DMS114 treated with DMSO at 0.1 percent for 48 hours (cell line): ENCODE measurements at regions not wholly inside any gene's neighbourhood (a gene's known extent, or its start where the extent isn't known, plus 50 kb on each side); places are given as distances from the start of the nearest gene placed in this dataset.
"Not testable (repeated sequence)": the region's sequence is repeated elsewhere in the genome, so short reads cannot be mapped to it uniquely, and the experiment has no call there.

Source experiments
- DNase-seq: peaks from one replicate; lab custom pipeline; 2025; ENCODE audit not compliant: unreplicated experiment; lab: John Stamatoyannopoulos, UW

DNA sequence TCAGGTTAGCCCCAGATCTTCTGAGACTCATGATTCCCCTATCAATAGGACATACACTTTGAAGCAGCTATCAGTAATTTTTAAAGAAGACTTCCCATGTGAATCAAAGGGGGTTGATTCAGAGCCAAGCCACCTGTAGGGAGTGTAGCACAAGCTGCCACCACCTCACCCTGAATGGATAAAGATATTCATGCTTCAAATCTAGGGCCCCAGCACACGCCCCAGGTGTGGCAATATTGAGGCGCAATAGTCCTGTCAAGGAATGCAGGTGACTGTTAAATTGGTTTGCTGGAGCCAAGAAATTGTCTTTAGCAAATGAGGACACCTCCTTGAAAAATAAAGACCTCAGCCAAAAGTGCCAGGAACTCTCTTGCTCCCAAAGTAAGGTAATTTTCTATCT lies 404.4 kb downstream of the MAFB start:
- no peak for DNase-seq

DNA sequence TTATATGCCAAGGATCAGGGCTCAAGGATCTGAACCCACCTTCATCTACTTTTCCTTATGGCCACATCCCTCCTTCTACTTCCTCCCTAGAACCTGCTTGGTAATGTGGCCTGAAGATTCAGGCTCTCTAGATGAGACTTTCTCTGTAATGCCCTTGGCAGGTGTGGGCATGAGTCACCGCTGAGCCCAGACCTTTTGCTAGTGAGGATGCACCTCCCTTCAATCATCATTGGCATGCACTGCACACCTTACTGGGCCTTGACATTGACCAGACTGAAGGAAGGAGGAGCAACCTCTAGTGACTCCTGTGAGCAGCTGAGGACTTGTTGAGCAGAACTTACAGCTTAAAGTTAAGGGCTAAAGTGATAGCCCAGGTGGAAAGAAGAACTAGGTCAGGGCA lies 405.3 kb downstream of the MAFB start:
- DNase-seq = no peak

DNA sequence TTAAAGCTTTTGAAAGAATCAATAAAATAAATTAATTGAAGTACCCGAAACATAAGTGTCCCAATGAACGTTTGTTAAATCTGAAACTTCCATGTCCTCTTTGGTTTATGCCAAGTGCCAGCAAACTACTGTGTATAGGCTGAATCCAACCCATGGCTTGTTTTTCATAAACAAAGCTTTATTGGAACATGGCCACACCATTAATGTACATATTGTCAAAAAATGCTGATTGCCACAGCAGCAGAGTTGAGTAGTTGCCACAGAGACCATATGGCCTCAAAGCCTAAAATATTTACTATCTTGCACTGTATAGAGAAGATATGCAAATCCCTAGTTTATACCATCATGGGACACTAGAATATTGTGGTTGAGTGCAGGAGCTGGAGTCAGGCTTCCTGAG lies 406.1 kb downstream of the MAFB start:
- DNase-seq = no peak

DNA sequence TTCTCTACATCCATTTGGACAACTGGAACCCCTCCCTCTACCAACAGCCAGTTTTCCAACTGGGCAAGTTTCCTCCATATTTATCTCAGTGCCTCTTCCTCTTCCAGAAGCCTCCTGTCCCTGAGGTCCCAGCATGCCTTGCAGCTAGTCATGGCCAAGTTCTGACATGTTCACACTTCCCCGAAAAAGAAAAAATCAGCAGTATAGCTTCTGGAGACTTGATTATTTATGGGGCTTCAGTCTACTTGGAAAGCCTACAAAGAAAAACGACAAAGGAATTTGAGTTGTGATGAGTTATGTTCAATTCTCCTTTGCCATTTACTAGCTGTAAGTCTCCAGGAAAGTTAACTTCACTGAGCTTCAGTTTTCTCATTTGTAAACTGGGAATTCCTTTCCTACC lies 406.5 kb downstream of the MAFB start:
- DNase-seq = no peak

DNA sequence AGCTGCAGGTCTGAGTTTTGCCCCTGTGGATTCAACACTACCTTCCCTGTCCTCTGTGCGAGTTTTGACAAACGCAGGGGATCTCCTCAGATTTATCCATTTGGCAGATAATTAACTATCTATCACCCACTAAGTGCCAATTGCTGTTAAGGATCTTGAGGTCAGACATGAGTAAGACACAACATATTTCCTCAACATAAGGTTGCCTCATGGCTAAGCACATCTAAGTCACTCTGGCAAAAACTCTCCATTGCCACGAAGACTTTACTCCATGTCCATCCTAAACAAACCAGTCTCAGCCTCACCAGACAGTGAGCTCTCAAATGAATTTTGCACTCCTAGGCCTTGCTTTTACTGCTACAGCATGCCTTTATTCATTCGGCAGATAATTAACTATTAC lies 408.4 kb downstream of the MAFB start:
- no peak for DNase-seq

DNA sequence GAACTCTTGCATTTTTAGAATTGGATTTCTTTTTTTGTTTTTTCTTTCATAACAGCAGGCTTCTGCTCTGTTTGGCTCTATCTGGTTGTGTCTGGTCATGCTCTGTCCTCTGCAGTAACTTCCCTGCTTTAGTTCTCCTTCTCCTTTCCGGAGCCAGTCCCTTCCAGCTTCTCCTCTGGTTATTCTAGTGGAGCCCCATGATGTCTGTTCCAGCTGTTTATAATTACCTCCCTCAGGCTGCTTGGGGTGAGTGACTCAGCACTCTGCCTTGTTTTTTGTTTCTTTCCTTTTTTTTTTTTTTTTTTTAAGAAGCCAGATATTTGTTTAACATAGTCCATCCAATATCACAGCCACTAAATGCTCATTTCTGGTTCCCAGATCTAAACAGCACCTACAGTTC lies 409.6 kb downstream of the MAFB start:
- DNase-seq = no peak

DNA sequence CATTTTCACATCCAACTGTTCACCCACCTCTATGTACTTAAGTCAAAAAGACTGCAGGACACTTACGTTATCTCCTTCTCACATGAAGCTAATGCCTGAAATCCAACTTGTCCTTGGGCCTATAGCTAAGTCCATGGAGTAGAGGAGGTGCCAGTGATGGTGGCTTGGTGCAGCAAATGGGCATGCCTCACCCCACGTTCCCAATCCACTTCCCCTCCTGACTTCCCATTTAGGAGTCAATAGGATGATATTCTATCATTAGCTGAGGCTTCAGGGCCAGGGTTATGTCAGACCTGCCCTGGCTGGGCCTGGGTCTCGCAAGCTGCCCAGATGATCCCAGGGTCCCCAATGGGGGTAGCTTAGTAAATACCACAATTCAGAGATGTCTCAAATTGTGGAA lies 410.4 kb downstream of the MAFB start:
- no peak for DNase-seq

DNA sequence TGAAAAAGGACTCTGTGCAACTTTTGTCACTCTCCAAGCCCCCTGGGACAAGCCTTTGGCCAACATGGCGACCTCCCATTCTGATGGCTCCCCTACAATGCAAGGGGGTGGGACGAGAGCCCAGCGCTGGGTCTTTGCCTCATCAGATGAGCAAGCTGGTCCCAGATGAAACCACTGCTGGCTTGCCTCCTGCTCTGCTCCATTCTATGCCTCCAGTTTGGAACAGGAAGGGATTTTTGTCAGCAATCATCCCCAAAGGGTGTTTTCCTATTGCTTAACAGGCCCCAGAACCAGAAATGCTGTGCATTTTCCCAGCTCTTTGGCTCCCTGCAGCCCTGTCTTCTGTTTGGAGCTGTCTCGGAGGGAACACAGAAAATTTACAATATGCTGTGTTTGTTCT lies 412.7 kb downstream of the MAFB start:
- DNase-seq = no peak

DNA sequence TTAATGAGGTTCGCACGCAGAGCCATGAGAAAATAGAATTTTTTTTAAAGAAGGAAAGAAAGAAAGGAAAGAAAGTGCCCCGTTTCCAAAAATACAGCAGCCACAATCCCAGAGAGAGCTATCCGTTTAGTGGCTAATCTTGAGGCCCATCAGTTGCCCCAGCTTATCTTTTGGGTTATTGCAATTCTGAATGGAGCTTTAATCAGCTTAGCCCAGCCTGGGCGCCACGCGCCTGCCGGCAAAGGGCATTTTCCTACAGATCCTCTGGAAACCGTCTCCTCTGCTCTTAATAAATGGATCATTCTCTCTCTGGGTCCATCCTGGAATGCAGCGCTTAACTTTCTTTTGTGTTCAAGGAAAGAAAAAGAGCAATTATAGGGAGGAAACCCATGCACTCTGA lies 413.3 kb downstream of the MAFB start:
- no peak for DNase-seq

DNA sequence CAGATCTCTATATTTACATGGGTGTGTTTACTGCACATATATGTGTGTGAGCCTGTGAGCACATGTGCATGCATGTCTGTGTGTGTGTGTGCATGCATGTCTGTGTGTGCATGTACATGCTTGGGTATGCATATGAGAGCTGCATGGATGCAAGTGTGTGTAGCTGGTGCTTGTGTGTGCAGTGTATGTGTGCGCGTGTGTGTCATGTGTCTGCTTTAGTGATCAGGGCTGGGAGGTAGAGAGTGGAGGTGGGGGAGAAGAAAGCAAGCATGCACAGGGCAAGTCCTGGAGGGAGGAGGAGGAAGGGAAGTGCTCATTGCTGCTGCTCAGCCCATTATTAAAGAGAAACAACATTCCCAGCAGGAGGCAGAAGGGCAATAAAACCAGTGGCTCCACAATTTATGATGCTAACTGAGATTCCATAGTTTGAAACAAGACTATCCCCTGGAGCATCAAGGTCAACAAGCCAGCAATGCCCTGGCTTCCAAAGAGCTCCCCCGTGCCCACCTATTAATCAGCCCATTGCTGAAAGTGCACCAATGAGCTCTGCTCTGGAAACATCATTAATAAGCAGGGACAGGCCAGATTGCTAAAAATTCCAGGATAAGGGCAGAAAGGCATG lies 414.0 kb downstream of the MAFB start:
- DNase-seq = no peak

DNA sequence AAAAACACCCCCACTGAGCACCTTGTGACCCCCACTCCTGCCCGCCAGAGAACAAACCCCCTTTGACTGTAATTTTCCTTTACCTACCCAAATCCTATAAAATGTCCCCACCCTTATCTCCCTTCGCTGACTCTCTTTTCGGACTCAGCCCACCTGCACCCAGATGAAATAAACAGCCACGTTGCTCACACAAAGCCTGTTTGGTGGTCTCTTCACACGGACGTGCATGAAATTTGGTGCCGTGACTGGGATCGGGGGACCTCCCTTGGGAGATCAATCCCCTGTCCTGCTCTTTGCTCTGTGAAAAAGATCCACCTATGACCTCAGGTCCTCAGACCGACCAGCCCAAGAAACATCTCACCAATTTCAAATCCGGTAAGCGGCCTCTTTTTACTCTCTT lies 419.8 kb downstream of the MAFB start:
- DNase-seq = not testable (repeated sequence)

DNA sequence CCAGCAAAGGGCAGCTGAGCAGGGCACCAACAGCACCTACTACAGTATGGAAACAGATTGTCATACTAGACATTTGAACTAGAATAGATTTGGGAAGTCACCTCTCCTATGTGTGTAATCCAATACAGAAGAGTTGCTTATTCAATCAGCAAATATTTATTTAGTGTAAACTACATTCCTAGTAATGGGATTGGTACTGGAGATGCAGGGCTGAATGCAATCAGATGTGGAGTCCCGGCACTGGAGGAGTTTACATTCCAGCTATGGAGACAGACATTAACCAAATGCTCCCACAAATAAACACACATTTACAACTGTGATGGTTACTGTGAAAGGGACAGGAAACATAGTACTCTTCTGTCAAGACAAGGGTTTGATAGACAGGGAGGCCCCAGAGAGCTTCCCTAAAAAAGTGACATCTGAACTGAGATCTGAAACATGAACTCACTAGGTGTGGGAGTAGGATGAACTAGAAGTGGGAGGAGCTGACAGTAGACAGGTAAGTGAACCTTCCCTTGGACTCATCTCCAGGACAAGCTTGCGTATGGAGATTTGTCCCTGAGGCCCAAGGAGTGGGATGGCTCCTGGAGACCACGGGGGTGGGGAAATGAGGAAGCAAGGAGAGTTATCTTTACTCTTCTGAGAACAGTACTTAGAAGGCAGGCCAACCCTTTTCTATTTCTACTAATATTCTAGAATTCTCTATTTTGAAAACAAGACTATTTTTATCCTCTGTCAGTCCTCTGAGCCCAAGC lies 420.5 kb downstream of the MAFB start:
- no peak for DNase-seq

DNA sequence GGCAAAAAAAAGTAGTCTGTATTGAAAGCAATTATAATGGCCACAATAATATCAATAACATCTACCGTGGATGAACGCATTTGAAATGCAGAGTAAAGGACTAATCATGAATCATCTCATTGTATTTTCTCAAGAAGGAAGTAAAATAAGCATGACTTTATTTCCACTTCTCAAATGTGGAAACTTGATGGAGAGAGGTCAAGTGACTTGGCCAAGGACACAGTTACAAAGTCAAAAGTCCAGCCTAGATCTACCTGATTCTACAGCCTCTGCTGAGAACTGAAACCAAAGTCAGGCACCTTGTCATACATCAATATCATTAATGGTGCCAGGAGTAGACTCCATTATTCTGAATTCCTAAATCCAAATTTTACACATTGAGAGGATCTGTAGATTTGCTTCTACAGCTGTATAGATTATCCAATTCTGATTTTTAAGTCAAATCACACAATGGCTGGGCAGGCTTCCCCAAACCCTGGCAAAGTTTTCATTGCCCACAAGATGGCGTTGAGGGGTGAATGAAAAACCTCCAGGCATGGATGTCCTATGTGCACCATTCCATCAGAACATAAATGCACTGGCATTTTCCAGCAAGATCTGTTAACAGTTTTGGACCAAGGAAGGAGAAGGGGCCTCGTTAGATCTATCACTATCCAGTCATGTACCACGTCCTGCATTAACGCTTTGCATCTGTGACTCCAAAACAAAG lies 423.1 kb downstream of the MAFB start:
- peak; percentile 6 for DNase-seq

DNA sequence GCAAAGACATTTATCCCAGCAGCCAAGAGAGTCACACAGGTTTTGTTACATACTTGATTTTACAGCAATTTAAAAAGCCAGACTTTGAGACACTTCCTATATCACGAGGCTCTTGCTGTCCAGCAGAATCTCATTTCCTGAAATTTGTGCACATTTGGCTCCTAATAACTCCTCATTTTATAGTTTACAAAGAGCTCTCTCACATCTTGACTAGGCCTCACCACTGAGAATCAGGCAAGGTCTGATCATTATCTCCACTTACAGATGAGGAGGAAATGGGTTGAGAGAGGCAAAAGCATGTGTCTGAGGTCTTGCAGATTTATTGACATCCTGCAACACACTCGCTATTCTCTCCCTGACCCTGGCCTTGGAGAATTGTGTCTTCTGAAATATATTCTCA lies 426.8 kb downstream of the MAFB start:
- DNase-seq = no peak

DNA sequence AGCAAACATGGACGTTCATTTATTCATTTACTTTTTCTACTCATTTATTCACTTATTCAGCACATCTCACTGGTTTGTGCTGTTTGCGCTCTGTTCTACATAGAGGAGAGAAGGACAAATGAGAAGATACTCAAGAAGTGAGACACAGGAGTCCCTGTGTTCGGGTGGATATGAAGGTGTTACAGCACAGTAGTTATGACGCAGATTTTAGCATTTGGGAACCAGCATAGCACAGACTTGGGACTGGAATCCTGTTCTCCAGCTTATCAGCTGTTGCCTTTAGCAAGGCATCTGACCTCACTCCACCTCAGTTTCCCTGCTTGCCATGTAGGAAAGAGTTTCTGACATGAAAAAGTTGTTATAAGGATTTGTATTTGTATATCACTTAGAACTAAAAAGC lies 430.1 kb downstream of the MAFB start:
- no peak for DNase-seq

DNA sequence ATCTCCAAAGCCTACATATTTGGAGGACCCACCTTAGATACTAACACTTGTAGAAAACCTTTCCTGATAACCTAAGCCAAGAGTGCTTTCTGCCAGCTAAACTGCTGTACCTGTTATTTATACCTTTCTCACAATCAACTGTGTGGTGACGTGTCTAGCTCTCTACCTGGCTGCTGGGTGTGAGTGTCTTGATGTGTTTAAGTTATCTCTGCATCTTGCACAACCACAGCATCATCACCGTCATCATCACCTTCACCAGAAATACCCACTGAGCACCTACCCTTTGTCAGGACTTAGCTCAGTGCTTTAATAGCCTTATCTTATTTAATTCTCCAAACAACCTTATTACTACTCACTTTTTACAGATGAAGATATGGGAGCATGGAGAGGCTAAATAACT lies 431.3 kb downstream of the MAFB start:
- DNase-seq = no peak

DNA sequence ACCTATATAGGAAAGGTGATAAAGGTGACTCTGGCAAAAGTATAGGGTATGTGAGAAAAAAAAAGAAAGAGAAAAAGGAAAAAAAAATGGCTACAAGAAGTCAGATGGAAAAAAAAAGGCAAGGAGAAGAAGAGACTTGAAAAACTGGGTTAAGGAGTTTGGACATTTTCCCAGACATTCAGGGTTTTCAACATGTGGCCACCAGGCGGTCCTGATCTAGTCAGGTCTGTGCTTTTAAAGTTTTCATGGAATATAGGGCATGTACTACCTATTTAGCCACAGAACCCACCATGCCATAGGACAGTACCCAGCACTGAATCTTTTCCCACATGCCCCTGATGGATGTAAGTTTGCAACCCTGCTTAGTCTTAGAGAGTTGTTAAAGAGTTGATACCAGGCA lies 433.7 kb downstream of the MAFB start:
- DNase-seq = no peak

DNA sequence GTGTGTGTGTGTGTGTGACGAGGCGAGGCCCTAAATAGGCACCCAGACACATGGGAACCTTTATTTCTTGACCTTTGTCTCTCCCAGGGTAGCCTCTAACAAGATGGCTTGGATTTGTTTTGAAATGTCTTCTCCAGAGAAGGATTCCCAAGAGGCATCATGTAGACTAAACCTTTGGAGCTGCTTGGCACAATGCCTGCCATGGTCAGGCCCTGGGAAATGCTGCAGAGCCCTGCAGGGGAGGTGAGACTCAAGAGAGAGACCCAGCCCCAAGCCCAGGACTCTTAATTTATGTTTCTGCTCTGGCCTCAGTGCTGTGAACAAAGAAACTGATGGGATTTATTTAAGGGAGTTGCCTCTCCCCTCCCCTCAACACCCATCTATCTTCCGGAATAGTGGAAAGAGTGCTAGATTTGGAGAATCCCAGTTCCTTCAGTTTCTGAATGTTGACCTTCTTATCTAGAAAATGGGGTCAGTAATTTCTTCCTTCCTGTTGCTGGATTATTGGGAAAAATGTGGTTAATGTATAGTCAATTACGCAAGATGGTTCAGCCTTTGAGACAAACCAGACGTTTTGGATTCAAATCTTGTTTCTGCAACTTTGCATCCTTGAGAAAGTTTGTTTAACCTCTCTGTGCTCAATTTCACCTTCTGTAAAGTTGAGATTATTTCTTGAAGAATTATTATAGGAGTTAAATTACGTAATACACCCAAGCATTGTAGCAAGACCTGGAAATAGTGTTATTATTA lies 434.8 kb downstream of the MAFB start:
- DNase-seq = no peak

DNA sequence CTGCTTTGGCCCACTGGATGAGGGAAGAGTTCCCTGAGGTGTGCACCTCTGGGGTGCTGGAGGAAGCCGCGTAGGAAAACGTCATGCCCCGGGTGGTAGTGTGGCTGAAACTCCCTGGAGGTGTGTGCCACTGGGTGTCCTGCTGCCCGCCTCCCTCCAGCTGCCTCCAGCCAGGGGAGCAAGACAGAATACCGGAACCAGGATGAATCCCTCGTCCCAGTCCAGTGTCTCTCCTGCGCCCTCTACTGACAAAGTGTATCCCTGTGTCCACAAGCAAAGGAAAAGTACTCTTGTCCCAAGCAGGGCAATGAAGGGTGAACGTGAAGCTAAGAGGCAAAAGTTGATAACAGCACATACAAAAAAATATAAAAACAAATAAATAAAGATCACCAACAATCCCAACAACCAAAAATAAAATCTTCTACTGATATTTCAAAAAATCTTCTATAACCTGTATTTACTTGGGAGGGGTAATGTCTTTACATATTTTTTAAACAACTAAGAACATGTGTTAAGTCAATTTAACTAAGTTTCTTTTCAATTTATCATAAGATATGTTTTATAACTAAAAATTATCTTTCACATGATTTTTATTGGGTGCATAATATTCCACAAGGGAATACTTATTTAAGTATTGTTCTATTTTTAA lies 437.6 kb downstream of the MAFB start:
- DNase-seq = no peak

DNA sequence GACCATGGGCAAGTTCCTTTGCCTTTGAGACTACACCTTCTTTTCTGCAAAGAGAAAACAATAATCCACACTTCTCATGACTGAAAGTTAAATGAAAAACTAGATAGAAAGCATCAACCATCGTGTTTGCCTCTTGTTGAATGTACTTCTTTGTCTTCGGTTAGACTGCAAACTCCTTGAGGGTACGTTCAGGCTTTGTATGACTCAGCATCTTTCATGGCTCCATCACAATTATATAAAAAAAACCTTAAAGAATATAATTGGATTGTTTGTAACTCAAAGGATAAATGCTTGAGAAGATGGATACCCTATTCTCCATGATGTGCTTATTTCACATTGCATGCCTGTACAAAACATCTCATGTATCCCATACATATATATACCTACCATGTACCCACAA lies 439.2 kb downstream of the MAFB start:
- DNase-seq = no peak

DNA sequence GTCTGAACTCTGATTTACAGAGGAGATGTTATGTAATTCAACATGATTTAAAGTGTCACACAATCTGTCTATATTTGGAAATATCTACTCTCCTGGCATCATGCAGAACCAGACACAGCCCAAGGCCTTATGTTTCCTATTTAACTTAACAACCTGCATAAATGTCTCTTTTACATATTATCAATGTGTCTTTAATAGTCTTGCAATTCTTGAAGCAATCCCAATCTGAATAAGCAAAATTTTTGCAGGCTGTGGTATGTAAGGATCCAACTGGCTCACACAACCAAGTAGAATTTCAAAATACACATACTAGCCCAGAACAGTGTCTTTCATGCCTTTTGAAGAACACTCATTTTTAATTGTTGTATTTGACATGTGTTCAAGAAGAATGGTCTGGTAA lies 443.2 kb downstream of the MAFB start:
- no peak for DNase-seq
